HCT116 (cell line): ENCODE measurements at regions not wholly inside any gene's neighbourhood (a gene's known extent, or its start where the extent isn't known, plus 50 kb on each side); places are given as distances from the start of the nearest gene placed in this dataset.

Source experiments
- ATAC-seq: fragments of 200-7000 bp; cut with Tn5 transposase; 2 replicates; pipeline ENCODE4 v1.9.1; 2020; ENCODE audit warnings: mild to moderate bottlenecking, moderate library complexity
- BruUV-seq: library from RNA; stranded (reverse); fragments of 400-500 nt; replicated peaks from 2 replicates; lab custom pipeline; 2021; lab: Mats Ljungman, UMichigan
- CTCF ChIA-PET: fragments of 300-600 bp; sonication (Branson Sonifier 250); formaldehyde crosslinking; loops from one replicate; lab custom pipeline; 2021; ENCODE audit warnings: antibody characterized with exemption; lab: Charles Lee
- POLR2A ChIA-PET: fragments of 300-600, 350-600 bp; sonication (Branson Sonifier 250); formaldehyde crosslinking; loops from one replicate; lab custom pipeline; 2021; ENCODE audit warnings: antibody characterized with exemption; lab: Charles Lee
- RAD21 ChIA-PET, 2 experiments: fragments of 300-600 bp; sonication (Branson Sonifier 250); formaldehyde crosslinking; loops; one replicate each; lab custom pipeline; 2023; ENCODE audit warnings: low total read pairs in 2 of 2; ENCODE audit not compliant: uncharacterized antibody in 2 of 2, unreplicated experiment in 2 of 2, low non-redundant PET in 1 of 2; lab: Charles Lee
- DNase-seq: peaks from one replicate; pipeline ENCODE4 v3.0.0-alpha.2; 2010; ENCODE audit warnings: low read depth, low spot score
- H2AFZ ChIP-seq: fragments of 200-600 bp; shearing (Covaris generic), sonication (generic); 2 replicates; pipeline ENCODE4 v1.6.1; 2017; ENCODE audit warnings: low read depth, mixed run types, mixed read lengths, antibody characterized with exemption, low read length; ENCODE audit not compliant: poor library complexity, severe bottlenecking
- H3K27ac ChIP-seq: 2 replicates; pipeline ENCODE4 v1.5.1; 2012; ENCODE audit warnings: low read depth, low read length
- H3K27me3 ChIP-seq: fragments of 200-600 bp; sonication (generic); 2 replicates; pipeline ENCODE4 v1.6.1; 2016; ENCODE audit warnings: mixed run types, low read length, mixed read lengths; ENCODE audit not compliant: insufficient read depth
- H3K36me3 ChIP-seq, 2 experiments: fragments of 200-500 bp in 1 of 2; fragments of 200-600 bp in 1 of 2; sonication (Bioruptor generic) in 1 of 2; sonication (generic) in 1 of 2; 2 replicates each; pipeline versions ENCODE4 v1.5.1 to v1.6.1; 2014 to 2016; ENCODE audit warnings: low read length in 2 of 2, inconsistent platforms in 1 of 2, mixed read lengths in 1 of 2, mixed run types in 1 of 2; ENCODE audit not compliant: insufficient read depth in 2 of 2, control insufficient read depth in 1 of 2
- H3K4me1 ChIP-seq, 2 experiments: fragments of 200-600 bp in 1 of 2; sonication (generic) in 1 of 2; 2 replicates each; pipeline versions ENCODE4 v1.5.1 to v1.6.1; 2012 to 2017; ENCODE audit warnings: low read length in 2 of 2, inconsistent platforms in 1 of 2, mild to moderate bottlenecking in 1 of 2, mixed read lengths in 1 of 2, mixed run types in 1 of 2, moderate library complexity in 1 of 2; ENCODE audit not compliant: insufficient read depth in 2 of 2, control insufficient read depth in 1 of 2
- H3K4me2 ChIP-seq: fragments of 200-600 bp; sonication (generic); 2 replicates; pipeline ENCODE4 v1.6.1; 2017; ENCODE audit warnings: mixed run types, low read length, mixed read lengths
- H3K4me3 ChIP-seq, 2 experiments: fragments of 200-600 bp in 1 of 2; sonication (generic) in 1 of 2; replicated peaks in 1 of 2; 2 replicates each; pipeline ENCODE4 v1.5.1; 2011 to 2016; ENCODE audit warnings: low read length in 2 of 2, control low read depth in 1 of 2, low read depth in 1 of 2, mild to moderate bottlenecking in 1 of 2, mixed read lengths in 1 of 2, mixed run types in 1 of 2
- H3K79me2 ChIP-seq: fragments of 200-600 bp; sonication (generic); 2 replicates; pipeline ENCODE4 v1.6.1; 2017; ENCODE audit warnings: mild to moderate bottlenecking, mixed run types, low read length, moderate library complexity, mixed read lengths; ENCODE audit not compliant: insufficient read depth
- H3K9ac ChIP-seq: fragments of 200-600 bp; sonication (generic); 2 replicates; pipeline ENCODE4 v1.6.1; 2016; ENCODE audit warnings: low read length, mixed read lengths
- H3K9me2 ChIP-seq: fragments of 200-600 bp; sonication (generic), shearing (Covaris generic); 2 replicates; pipeline ENCODE4 v1.6.1; 2017; ENCODE audit warnings: mixed run types, mild to moderate bottlenecking, moderate library complexity; ENCODE audit not compliant: insufficient read depth
- H3K9me3 ChIP-seq, 2 experiments: fragments of 200-500 bp in 1 of 2; fragments of 200-600 bp in 1 of 2; sonication (Bioruptor generic) in 1 of 2; sonication (generic) in 1 of 2; 2 replicates each; pipeline ENCODE4 v1.6.1; 2014 to 2017; ENCODE audit warnings: low read length in 2 of 2, mixed read lengths in 2 of 2, inconsistent platforms in 1 of 2, low read depth in 1 of 2, mild to moderate bottlenecking in 1 of 2, mixed run types in 1 of 2, moderate library complexity in 1 of 2; ENCODE audit not compliant: control insufficient read depth in 1 of 2, insufficient read depth in 1 of 2
- H4K20me1 ChIP-seq: fragments of 200-600 bp; sonication (generic), shearing (Covaris generic); 2 replicates; pipeline ENCODE4 v1.6.1; 2017; ENCODE audit warnings: mixed run types, mild to moderate bottlenecking, moderate library complexity; ENCODE audit not compliant: insufficient read depth
- EGR1 ChIP-seq: IDR thresholded peaks from 2 replicates; pipeline ENCODE4 v1.6.1; 2012; ENCODE audit warnings: low read depth
- EZH2 ChIP-seq: fragments of 200-600 bp; sonication (generic); IDR thresholded peaks from 2 replicates; pipeline ENCODE4 v1.6.1; 2017; ENCODE audit warnings: antibody characterized with exemption, mixed run types
- JUND ChIP-seq: IDR thresholded peaks from 2 replicates; pipeline ENCODE4 v1.6.1; 2012
- POLR2AphosphoS5 ChIP-seq: IDR thresholded peaks from 2 replicates; pipeline ENCODE4 v1.6.1; 2011; ENCODE audit warnings: mild to moderate bottlenecking, low read depth, low read length, moderate library complexity
- RAD21 ChIP-seq: IDR thresholded peaks from 2 replicates; pipeline ENCODE4 v1.6.1; 2012; ENCODE audit warnings: low read depth, mild to moderate bottlenecking
- SIN3A ChIP-seq: IDR thresholded peaks from 2 replicates; pipeline ENCODE4 v1.6.1; 2012; ENCODE audit warnings: low read depth
- SP1 ChIP-seq: IDR thresholded peaks from 2 replicates; pipeline ENCODE4 v1.6.1; 2012; ENCODE audit warnings: low read depth
- YY1 ChIP-seq: IDR thresholded peaks from 2 replicates; pipeline ENCODE4 v1.6.1; 2011; ENCODE audit warnings: low read length, low read depth, moderate library complexity, mild to moderate bottlenecking; ENCODE audit not compliant: insufficient replicate concordance; ENCODE audit errors: extremely low read depth
- ZFX ChIP-seq: fragments of 450-650 bp; IDR thresholded peaks from 2 replicates; pipeline ENCODE4 v1.6.1; 2017
- ZNF274 ChIP-seq: fragments of 200-500 bp; sonication (Bioruptor generic); IDR thresholded peaks from 2 replicates; pipeline ENCODE4 v1.6.1; 2014; ENCODE audit warnings: mild to moderate bottlenecking, low read depth, low read length, inconsistent platforms
- intact Hi-C: fragments of 100-400 bp; cut with micrococcal nuclease; formaldehyde crosslinking; loops from 2 replicates; pipeline ENCODE4 v1.10.0; 2022
- TF ChIP-seq, protein P1 (sequence below), 3 experiments: fragments of 200-600 bp in 1 of 3; sonication (generic) in 1 of 3; IDR thresholded peaks in 2 of 3; conservative IDR thresholded peaks in 1 of 3; 2 replicates each; pipeline ENCODE4 v1.5.1; 2012 to 2017; ENCODE audit warnings: low read depth in 2 of 3, low read length in 2 of 3, antibody characterized with exemption in 1 of 3, borderline replicate concordance in 1 of 3, control low read depth in 1 of 3, mild to moderate bottlenecking in 1 of 3, mixed read lengths in 1 of 3, mixed run types in 1 of 3, moderate library complexity in 1 of 3; ENCODE audit not compliant: insufficient read depth in 1 of 3
- TF ChIP-seq, protein P2 (sequence below): IDR thresholded peaks from 2 replicates; pipeline ENCODE4 v1.6.1; 2012; ENCODE audit warnings: low read depth
- TF ChIP-seq, protein P3 (sequence below): IDR thresholded peaks from 2 replicates; pipeline ENCODE4 v1.6.1; 2012

DNA sequence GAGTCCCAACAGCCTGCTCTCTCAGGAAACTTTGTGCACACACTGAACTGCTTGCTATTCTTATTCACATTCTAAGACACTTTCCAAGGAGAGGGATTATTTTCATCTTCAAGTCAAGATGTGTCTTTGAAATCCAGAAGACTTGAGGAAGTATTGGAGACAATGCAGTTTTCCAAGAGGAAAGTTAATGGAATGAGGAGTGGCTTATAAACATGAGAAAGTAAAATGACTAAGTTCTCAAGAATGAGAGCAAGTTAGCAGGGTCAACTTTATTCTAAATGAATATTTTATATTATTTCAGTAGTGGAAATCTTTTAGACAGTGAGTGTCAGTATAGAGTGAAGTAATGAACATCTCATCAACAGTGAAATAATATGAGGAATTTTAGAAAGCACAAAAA is 1239.3 kb downstream of the MRPL39 start:
- Histone ChIP-seq H3K9ac (no peak overlapping the region), H3K27me3 (no peaks in the 10 kb centered on the region), H3K79me2 (no peaks in the 10 kb centered on the region), H3K27ac (no peak overlapping the region), H3K9me3 (peaks cover 6 to 12% of the 10 kb centered on the region in 2 experiments; a peak in 3 of 4 replicates), H2AFZ (no peak overlapping the region), H4K20me1 (no peaks in the 10 kb centered on the region), H3K4me1 (no peaks in the 10 kb centered on the region), H3K36me3 (no peaks in the 10 kb centered on the region), H3K4me3 (no peak overlapping the region), H3K9me2 (no peaks in the 10 kb centered on the region), H3K4me2 (no peak overlapping the region)
- ChIA-PET POLR2A (no interaction called here), RAD21 (no interaction called here), CTCF (no interaction called here)
- ATAC-seq (no peak), DNase-seq (no peak)
- intact Hi-C loops, result no loop called here
- TF ChIP-seq JUND (no peak), RAD21 (no peak), SP1 (no peak), EGR1 (no peak), POLR2AphosphoS5 (no peak), YY1 (no peak)
- TF ChIP-seq, protein P1, sequence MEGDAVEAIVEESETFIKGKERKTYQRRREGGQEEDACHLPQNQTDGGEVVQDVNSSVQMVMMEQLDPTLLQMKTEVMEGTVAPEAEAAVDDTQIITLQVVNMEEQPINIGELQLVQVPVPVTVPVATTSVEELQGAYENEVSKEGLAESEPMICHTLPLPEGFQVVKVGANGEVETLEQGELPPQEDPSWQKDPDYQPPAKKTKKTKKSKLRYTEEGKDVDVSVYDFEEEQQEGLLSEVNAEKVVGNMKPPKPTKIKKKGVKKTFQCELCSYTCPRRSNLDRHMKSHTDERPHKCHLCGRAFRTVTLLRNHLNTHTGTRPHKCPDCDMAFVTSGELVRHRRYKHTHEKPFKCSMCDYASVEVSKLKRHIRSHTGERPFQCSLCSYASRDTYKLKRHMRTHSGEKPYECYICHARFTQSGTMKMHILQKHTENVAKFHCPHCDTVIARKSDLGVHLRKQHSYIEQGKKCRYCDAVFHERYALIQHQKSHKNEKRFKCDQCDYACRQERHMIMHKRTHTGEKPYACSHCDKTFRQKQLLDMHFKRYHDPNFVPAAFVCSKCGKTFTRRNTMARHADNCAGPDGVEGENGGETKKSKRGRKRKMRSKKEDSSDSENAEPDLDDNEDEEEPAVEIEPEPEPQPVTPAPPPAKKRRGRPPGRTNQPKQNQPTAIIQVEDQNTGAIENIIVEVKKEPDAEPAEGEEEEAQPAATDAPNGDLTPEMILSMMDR (IDR thresholded peaks at IDR 0.05 in 2 of 3, conservative IDR thresholded peaks at IDR 0.05 in 1 of 3; ENCODE audit: borderline replicate concordance in 1 of 3, insufficient read depth in 1 of 3, low read depth in 2 of 3, low read length in 2 of 3), result no peak
- no TSS peak for BruUV-seq

DNA sequence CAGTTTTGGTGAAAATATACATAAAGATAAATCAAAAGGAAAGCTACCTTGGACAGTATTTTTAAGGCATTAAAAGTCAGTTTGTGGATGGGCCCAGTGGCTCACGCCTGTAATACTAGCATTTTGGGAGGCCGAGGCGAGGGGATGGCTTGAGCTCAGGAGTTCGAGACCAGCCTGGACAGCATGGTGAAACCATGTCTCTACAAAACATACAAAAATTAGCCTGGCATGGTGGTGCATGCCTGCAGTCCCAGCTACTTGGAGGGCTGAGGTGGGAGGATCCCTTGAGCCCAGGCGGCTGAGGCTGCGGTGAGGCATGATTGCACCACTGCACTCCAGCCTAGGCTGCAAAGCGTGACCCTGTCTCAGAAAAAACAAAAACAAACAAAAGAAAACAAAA is 1253.8 kb downstream of the MRPL39 start:
- H3K9ac ChIP-seq, result no peak overlapping the region
- peaks cover under 1 to 10% of the 10 kb centered on the region in 2 experiments; a peak in 3 of 4 replicates for H3K9me3 ChIP-seq
- no peaks in the 10 kb centered on the region for H3K4me1 ChIP-seq
- no peaks in the 10 kb centered on the region for H3K27me3 ChIP-seq
- H3K4me2 ChIP-seq, result no peak overlapping the region
- H3K36me3 ChIP-seq, result no peaks in the 10 kb centered on the region
- POLR2A ChIA-PET, result no interaction called here
- RAD21 ChIA-PET, result no interaction called here
- no peaks in the 10 kb centered on the region for H3K9me2 ChIP-seq
- no peaks in the 10 kb centered on the region for H3K79me2 ChIP-seq
- DNase-seq (no peak), ATAC-seq (no peak)
- no peak overlapping the region for H3K4me3 ChIP-seq
- intact Hi-C loops, result no loop called here
- BruUV-seq, result no TSS peak
- H2AFZ ChIP-seq, result no peak overlapping the region
- no peaks in the 10 kb centered on the region for H4K20me1 ChIP-seq
- no peak overlapping the region for H3K27ac ChIP-seq
- CTCF ChIA-PET, result no interaction called here
- TF ChIP-seq, protein P1 (IDR thresholded peaks at IDR 0.05 in 2 of 3, conservative IDR thresholded peaks at IDR 0.05 in 1 of 3; ENCODE audit: borderline replicate concordance in 1 of 3, insufficient read depth in 1 of 3, low read depth in 2 of 3, low read length in 2 of 3), result no peak
- TF ChIP-seq ZFX (no peak), ZNF274 (no peak), EZH2 (no peak), SIN3A (no peak), POLR2AphosphoS5 (no peak)
- TF ChIP-seq, protein P2, sequence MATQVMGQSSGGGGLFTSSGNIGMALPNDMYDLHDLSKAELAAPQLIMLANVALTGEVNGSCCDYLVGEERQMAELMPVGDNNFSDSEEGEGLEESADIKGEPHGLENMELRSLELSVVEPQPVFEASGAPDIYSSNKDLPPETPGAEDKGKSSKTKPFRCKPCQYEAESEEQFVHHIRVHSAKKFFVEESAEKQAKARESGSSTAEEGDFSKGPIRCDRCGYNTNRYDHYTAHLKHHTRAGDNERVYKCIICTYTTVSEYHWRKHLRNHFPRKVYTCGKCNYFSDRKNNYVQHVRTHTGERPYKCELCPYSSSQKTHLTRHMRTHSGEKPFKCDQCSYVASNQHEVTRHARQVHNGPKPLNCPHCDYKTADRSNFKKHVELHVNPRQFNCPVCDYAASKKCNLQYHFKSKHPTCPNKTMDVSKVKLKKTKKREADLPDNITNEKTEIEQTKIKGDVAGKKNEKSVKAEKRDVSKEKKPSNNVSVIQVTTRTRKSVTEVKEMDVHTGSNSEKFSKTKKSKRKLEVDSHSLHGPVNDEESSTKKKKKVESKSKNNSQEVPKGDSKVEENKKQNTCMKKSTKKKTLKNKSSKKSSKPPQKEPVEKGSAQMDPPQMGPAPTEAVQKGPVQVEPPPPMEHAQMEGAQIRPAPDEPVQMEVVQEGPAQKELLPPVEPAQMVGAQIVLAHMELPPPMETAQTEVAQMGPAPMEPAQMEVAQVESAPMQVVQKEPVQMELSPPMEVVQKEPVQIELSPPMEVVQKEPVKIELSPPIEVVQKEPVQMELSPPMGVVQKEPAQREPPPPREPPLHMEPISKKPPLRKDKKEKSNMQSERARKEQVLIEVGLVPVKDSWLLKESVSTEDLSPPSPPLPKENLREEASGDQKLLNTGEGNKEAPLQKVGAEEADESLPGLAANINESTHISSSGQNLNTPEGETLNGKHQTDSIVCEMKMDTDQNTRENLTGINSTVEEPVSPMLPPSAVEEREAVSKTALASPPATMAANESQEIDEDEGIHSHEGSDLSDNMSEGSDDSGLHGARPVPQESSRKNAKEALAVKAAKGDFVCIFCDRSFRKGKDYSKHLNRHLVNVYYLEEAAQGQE, result no peak
- TF ChIP-seq, protein P3, sequence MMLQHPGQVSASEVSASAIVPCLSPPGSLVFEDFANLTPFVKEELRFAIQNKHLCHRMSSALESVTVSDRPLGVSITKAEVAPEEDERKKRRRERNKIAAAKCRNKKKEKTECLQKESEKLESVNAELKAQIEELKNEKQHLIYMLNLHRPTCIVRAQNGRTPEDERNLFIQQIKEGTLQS, result no peak
